ENCODE measurements at regions not wholly inside any gene's neighbourhood (a gene's known extent, or its start where the extent isn't known, plus 50 kb on each side); places are given as distances from the start of the nearest gene placed in this dataset.
A peak's percentile ranks its signal among the peaks of the same experiment; 100 is the strongest.

GRCh38 chr15:69757186-69757585 is 304.6 kb downstream of the RPLP1 start:
- no peak for TF ChIP-seq CTCF (IDR thresholded peaks at IDR 0.05; ENCODE audit: insufficient read depth, low read depth, low read length)
- DNase-seq (ENCODE audit: low read depth), result no peak
- no peak overlapping the region for H3K4me3 ChIP-seq (ENCODE audit: low read depth, low read length)

- H3K4me3 ChIP-seq (ENCODE audit: low read depth, low read length), result no peak overlapping the region
- peak; percentile 98 for DNase-seq (ENCODE audit: low read depth)
- TF ChIP-seq CTCF (IDR thresholded peaks at IDR 0.05; ENCODE audit: insufficient read depth, low read depth, low read length), result no peak
Observed at GRCh38 chr15:69758291-69758771, 305.7 kb downstream of the RPLP1 start.

GRCh38 chr15:69758810-69759790 is 306.5 kb downstream of the RPLP1 start:
- no peak overlapping the region for H3K4me3 ChIP-seq (ENCODE audit: low read depth, low read length)
- TF ChIP-seq CTCF (IDR thresholded peaks at IDR 0.05; ENCODE audit: insufficient read depth, low read depth, low read length), result no peak
- DNase-seq (ENCODE audit: low read depth), result peak; percentile 88

- no peak overlapping the region for H3K4me3 ChIP-seq (ENCODE audit: low read depth, low read length)
- TF ChIP-seq CTCF (IDR thresholded peaks at IDR 0.05; ENCODE audit: insufficient read depth, low read depth, low read length), result no peak
- peak; percentile 95 for DNase-seq (ENCODE audit: low read depth)
Observed at GRCh38 chr15:69760258-69760845, 307.7 kb downstream of the RPLP1 start.

- TF ChIP-seq CTCF (IDR thresholded peaks at IDR 0.05; ENCODE audit: insufficient read depth, low read depth, low read length), result no peak
- no peak overlapping the region for H3K4me3 ChIP-seq (ENCODE audit: low read depth, low read length)
- peak; percentile 99 for DNase-seq (ENCODE audit: low read depth)
Observed at GRCh38 chr15:69760890-69761568, 308.4 kb downstream of the RPLP1 start.

GRCh38 chr15:69762373-69763148 is 309.9 kb downstream of the RPLP1 start:
- peak; percentile 42 for TF ChIP-seq CTCF (IDR thresholded peaks at IDR 0.05; ENCODE audit: insufficient read depth, low read depth, low read length)
- peak; percentile 45 for DNase-seq (ENCODE audit: low read depth)
- no peak overlapping the region for H3K4me3 ChIP-seq (ENCODE audit: low read depth, low read length)

Measured in fibroblast of villous mesenchyme (primary cell).